Islet of Langerhans (tissue), 1 donor: ENCODE measurements at regions not wholly inside any gene's neighbourhood (a gene's known extent, or its start where the extent isn't known, plus 50 kb on each side); places are given as distances from the start of the nearest gene placed in this dataset.
"Not testable (repeated sequence)": the region's sequence is repeated elsewhere in the genome, so short reads cannot be mapped to it uniquely, and the experiment has no call there.

Experiments
- FAIRE-seq: peaks from one replicate; lab custom pipeline; 2011; peaks lifted over from hg19 to GRCh38; lab: Jason Lieb, UNC

GRCh38 chr12:90829044-90829443, 125.9 kb downstream of the CCER1 start:
- no peak for FAIRE-seq

- FAIRE-seq, result no peak
Measured at GRCh38 chr12:90828621-90829020, 126.4 kb downstream of the CCER1 start.

- no peak for FAIRE-seq
Measured at GRCh38 chr12:90827567-90827966, 127.4 kb downstream of the CCER1 start.

GRCh38 chr12:90826036-90826435, 128.9 kb downstream of the CCER1 start:
- no peak for FAIRE-seq

- no peak for FAIRE-seq
Measured at GRCh38 chr12:90823859-90824258, 131.1 kb downstream of the CCER1 start.

GRCh38 chr12:90819709-90820108, 135.3 kb downstream of the CCER1 start:
- no peak for FAIRE-seq

GRCh38 chr12:90816353-90817089, 138.5 kb downstream of the CCER1 start:
- FAIRE-seq, result no peak

GRCh38 chr12:90809940-90810339, 145.0 kb downstream of the CCER1 start:
- FAIRE-seq, result no peak

- no peak for FAIRE-seq
Measured at GRCh38 chr12:90808568-90808967, 146.4 kb downstream of the CCER1 start.

- no peak for FAIRE-seq
Measured at GRCh38 chr12:90802727-90803126, 152.2 kb downstream of the CCER1 start.

- no peak for FAIRE-seq
Measured at GRCh38 chr12:90801776-90802175, 153.2 kb downstream of the CCER1 start.

GRCh38 chr12:90794212-90794611, 160.8 kb downstream of the CCER1 start:
- FAIRE-seq, result no peak

GRCh38 chr12:90792718-90793117, 162.3 kb downstream of the CCER1 start:
- not testable (repeated sequence) for FAIRE-seq

GRCh38 chr12:90791445-90791844, 163.5 kb downstream of the CCER1 start:
- no peak for FAIRE-seq

GRCh38 chr12:90790747-90791146, 164.2 kb downstream of the CCER1 start:
- no peak for FAIRE-seq

GRCh38 chr12:90773491-90773890, 181.5 kb downstream of the CCER1 start:
- no peak for FAIRE-seq

- FAIRE-seq, result no peak
Measured at GRCh38 chr12:90770861-90771260, 184.1 kb downstream of the CCER1 start.

GRCh38 chr12:90757957-90758356, 197.0 kb downstream of the CCER1 start:
- FAIRE-seq, result no peak

GRCh38 chr12:90745211-90745610, 209.8 kb downstream of the CCER1 start:
- no peak for FAIRE-seq

GRCh38 chr12:90741611-90742010, 213.4 kb downstream of the CCER1 start:
- FAIRE-seq, result no peak

- no peak for FAIRE-seq
Measured at GRCh38 chr12:90729736-90730135, 225.2 kb downstream of the CCER1 start.

GRCh38 chr12:90712671-90713070, 242.3 kb downstream of the CCER1 start:
- FAIRE-seq, result no peak

GRCh38 chr12:90710711-90711110, 244.3 kb downstream of the CCER1 start:
- no peak for FAIRE-seq

GRCh38 chr12:90706036-90706435, 248.9 kb downstream of the CCER1 start:
- FAIRE-seq, result no peak

- no peak for FAIRE-seq
Measured at GRCh38 chr12:90695415-90695814, 259.6 kb downstream of the CCER1 start.
